Liver (tissue), 8 donors: ENCODE measurements at regions not wholly inside any gene's neighbourhood (a gene's known extent, or its start where the extent isn't known, plus 50 kb on each side); places are given as distances from the start of the nearest gene placed in this dataset.

Experiments used
- DNase-seq: peaks from one replicate; pipeline ENCODE4 v3.0.0-alpha.2; 2017; ENCODE audit warnings: low spot score
- H3K27ac ChIP-seq, 2 donors: one replicate each; pipeline ENCODE4 v1.7.0; 2013; ENCODE audit warnings: inconsistent platforms in 2 of 2, low read length in 2 of 2, control low read depth in 1 of 2, low read depth in 1 of 2, mild to moderate bottlenecking in 1 of 2
- H3K27me3 ChIP-seq, 4 donors: one replicate each; pipeline versions ENCODE4 v1.6.1 to v1.7.0; 2013; ENCODE audit warnings: low read length in 3 of 4, inconsistent platforms in 1 of 4, mild to moderate bottlenecking in 1 of 4, moderate library complexity in 1 of 4; ENCODE audit not compliant: control insufficient read depth in 4 of 4, insufficient read depth in 4 of 4
- H3K36me3 ChIP-seq, 4 donors: one replicate each; pipeline versions ENCODE4 v1.6.1 to v1.7.0; 2013; ENCODE audit warnings: low read length in 3 of 4, mild to moderate bottlenecking in 3 of 4, low read depth in 1 of 4, moderate library complexity in 1 of 4; ENCODE audit not compliant: control insufficient read depth in 4 of 4, insufficient read depth in 3 of 4
- H3K4me1 ChIP-seq, 4 donors: one replicate each; pipeline versions ENCODE4 v1.6.1 to v1.7.0; 2013; ENCODE audit warnings: low read length in 3 of 4, mild to moderate bottlenecking in 3 of 4, moderate library complexity in 1 of 4; ENCODE audit not compliant: control insufficient read depth in 4 of 4, insufficient read depth in 4 of 4
- H3K4me3 ChIP-seq, 3 donors: one replicate each; pipeline versions ENCODE4 v1.6.1 to v1.7.0; 2013; ENCODE audit warnings: low read length in 3 of 3, control low read depth in 1 of 3, low read depth in 1 of 3, mild to moderate bottlenecking in 1 of 3
- H3K9ac ChIP-seq, 2 donors: one replicate each; pipeline ENCODE4 v1.7.0; 2013; ENCODE audit warnings: low read length in 2 of 2, mild to moderate bottlenecking in 2 of 2, moderate library complexity in 2 of 2, control low read depth in 1 of 2, low read depth in 1 of 2
- H3K9me3 ChIP-seq, 4 donors: one replicate each; pipeline versions ENCODE4 v1.6.1 to v1.7.0; 2013; ENCODE audit warnings: low read length in 3 of 4; ENCODE audit not compliant: control insufficient read depth in 4 of 4
- FOXA1 ChIP-seq: IDR thresholded peaks from 2 replicates; pipeline ENCODE4 v1.6.1; 2016; ENCODE audit warnings: antibody characterized with exemption
- FOXA2 ChIP-seq: IDR thresholded peaks from 2 replicates; pipeline ENCODE4 v1.6.1; 2016; ENCODE audit warnings: antibody characterized with exemption
- GABPA ChIP-seq, 2 donors: IDR thresholded peaks in 1 of 2; conservative IDR thresholded peaks in 1 of 2; 2 replicates each; pipeline ENCODE4 v1.6.1; 2016; ENCODE audit warnings: antibody characterized with exemption in 2 of 2, mild to moderate bottlenecking in 1 of 2, moderate library complexity in 1 of 2
- HNF4A ChIP-seq, 2 donors: conservative IDR thresholded peaks; 2 replicates each; pipeline ENCODE4 v1.6.1; 2016; ENCODE audit warnings: antibody characterized with exemption in 2 of 2, mild to moderate bottlenecking in 2 of 2
- HNF4G ChIP-seq: IDR thresholded peaks from 2 replicates; pipeline ENCODE4 v1.6.1; 2016; ENCODE audit warnings: antibody characterized with exemption
- JUND ChIP-seq, 2 donors: IDR thresholded peaks; 2 replicates each; pipeline ENCODE4 v1.6.1; 2016; ENCODE audit warnings: antibody characterized with exemption in 2 of 2
- NR2F2 ChIP-seq: IDR thresholded peaks from 2 replicates; pipeline ENCODE4 v1.6.1; 2016; ENCODE audit warnings: antibody characterized with exemption
- RAD21 ChIP-seq, 2 donors: IDR thresholded peaks; 2 replicates each; pipeline ENCODE4 v1.6.1; 2016; ENCODE audit warnings: antibody characterized with exemption in 2 of 2, mild to moderate bottlenecking in 2 of 2
- RXRA ChIP-seq, 2 donors: IDR thresholded peaks; 2 replicates each; pipeline ENCODE4 v1.6.1; 2017 to 2018; ENCODE audit warnings: antibody characterized with exemption in 2 of 2, mild to moderate bottlenecking in 1 of 2
- TAF1 ChIP-seq: conservative IDR thresholded peaks from 2 replicates; pipeline ENCODE4 v1.6.1; 2016; ENCODE audit warnings: antibody characterized with exemption, mild to moderate bottlenecking
- YY1 ChIP-seq: IDR thresholded peaks from 2 replicates; pipeline ENCODE4 v1.6.1; 2016; ENCODE audit warnings: antibody characterized with exemption, mild to moderate bottlenecking
- WGBS: extraction: QIAGEN DNeasy Blood & Tissue Kit; methylation state at CpG from one replicate; pipeline ENCODE4 v1.1.7; 2013; 5-methylcytosine and 5-hydroxymethylcytosine counted together
- TF ChIP-seq, protein P1 (sequence below): fragments of 150-350 bp; IDR thresholded peaks from 2 replicates; pipeline ENCODE4 v1.5.1; 2017; ENCODE audit warnings: improper control_type of control experiment, low read depth, low read length; ENCODE audit not compliant: missing input control
- TF ChIP-seq, protein P2 (sequence below): IDR thresholded peaks from 2 replicates; pipeline ENCODE4 v1.6.1; 2016; ENCODE audit warnings: antibody characterized with exemption
- TF ChIP-seq, protein P3 (sequence below): IDR thresholded peaks from 2 replicates; pipeline ENCODE4 v1.6.1; 2016; ENCODE audit warnings: antibody characterized with exemption
- TF ChIP-seq, protein P4 (sequence below): IDR thresholded peaks from 2 replicates; pipeline ENCODE4 v1.6.1; 2016; ENCODE audit warnings: antibody characterized with exemption, mild to moderate bottlenecking
- TF ChIP-seq, protein P5 (sequence below): IDR thresholded peaks from 2 replicates; pipeline ENCODE4 v1.6.1; 2016; ENCODE audit warnings: antibody characterized with exemption
- donor health status: healthy.
- donor health status: healthy.
- donor health status: healthy.
- donor health status: healthy.
- donor health status: healthy.

DNA sequence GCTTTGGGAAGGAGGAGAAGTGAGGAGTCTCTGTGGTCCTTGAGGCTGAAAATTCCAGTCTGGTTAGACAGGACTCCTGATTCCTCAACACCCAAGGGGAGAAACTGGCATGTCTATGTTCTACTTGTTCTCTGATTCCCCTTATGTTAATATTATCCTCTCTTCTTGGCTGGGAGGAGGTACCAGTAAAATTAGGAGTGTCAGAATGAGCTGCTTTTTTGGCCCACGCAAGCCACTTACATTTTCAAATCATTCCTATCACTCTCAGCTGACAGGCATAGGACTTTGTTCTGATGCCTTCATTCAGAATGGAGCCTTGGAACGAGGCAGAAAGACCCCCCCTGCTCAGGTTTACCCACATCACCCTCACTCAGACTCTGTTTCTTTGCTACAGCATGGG lies 1077.2 kb downstream of the BCL11B start:
- H3K9me3 ChIP-seq: no peaks in the 10 kb centered on the region
- WGBS: 57% methylated on average over 2 of the region's 2 CpGs

DNA sequence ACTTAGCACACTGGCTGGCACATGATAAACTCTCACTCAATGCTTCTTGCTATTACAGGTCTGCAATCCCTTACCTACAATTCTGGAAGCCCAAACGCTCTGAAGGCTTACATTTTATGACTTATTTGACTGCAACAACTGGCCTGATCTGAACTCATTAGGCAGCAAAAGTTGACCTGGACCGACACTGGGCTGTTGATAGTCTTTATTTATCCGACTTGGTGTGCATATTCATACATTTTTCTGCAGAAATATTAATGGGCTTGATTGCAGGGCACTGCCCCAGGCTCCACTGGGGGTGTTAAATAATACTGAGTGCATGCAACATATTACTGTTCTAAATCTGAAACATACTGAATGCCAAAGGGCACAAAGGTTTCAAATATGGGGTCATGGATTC lies 1076.7 kb downstream of the BCL11B start:
- WGBS: 65% methylated on average over 3 of the region's 3 CpGs
- no peak overlapping the region for H3K27ac ChIP-seq
- no peaks in the 10 kb centered on the region for H3K9me3 ChIP-seq
- no peak for DNase-seq
- no peak overlapping the region for H3K9ac ChIP-seq
- no peak for TF ChIP-seq HNF4A (conservative IDR thresholded peaks at IDR 0.05)
- TF ChIP-seq RXRA (IDR thresholded peaks at IDR 0.05): no peak
- TF ChIP-seq JUND (IDR thresholded peaks at IDR 0.05): no peak
- TF ChIP-seq, protein P1, sequence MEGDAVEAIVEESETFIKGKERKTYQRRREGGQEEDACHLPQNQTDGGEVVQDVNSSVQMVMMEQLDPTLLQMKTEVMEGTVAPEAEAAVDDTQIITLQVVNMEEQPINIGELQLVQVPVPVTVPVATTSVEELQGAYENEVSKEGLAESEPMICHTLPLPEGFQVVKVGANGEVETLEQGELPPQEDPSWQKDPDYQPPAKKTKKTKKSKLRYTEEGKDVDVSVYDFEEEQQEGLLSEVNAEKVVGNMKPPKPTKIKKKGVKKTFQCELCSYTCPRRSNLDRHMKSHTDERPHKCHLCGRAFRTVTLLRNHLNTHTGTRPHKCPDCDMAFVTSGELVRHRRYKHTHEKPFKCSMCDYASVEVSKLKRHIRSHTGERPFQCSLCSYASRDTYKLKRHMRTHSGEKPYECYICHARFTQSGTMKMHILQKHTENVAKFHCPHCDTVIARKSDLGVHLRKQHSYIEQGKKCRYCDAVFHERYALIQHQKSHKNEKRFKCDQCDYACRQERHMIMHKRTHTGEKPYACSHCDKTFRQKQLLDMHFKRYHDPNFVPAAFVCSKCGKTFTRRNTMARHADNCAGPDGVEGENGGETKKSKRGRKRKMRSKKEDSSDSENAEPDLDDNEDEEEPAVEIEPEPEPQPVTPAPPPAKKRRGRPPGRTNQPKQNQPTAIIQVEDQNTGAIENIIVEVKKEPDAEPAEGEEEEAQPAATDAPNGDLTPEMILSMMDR: no peak
- TF ChIP-seq RAD21 (IDR thresholded peaks at IDR 0.05): no peak
- TF ChIP-seq FOXA2: no peak
- TF ChIP-seq, protein P2, sequence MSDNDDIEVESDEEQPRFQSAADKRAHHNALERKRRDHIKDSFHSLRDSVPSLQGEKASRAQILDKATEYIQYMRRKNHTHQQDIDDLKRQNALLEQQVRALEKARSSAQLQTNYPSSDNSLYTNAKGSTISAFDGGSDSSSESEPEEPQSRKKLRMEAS: no peak
- TF ChIP-seq, protein P3, sequence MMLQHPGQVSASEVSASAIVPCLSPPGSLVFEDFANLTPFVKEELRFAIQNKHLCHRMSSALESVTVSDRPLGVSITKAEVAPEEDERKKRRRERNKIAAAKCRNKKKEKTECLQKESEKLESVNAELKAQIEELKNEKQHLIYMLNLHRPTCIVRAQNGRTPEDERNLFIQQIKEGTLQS: no peak
- no peak for TF ChIP-seq YY1
- TF ChIP-seq, protein P4, sequence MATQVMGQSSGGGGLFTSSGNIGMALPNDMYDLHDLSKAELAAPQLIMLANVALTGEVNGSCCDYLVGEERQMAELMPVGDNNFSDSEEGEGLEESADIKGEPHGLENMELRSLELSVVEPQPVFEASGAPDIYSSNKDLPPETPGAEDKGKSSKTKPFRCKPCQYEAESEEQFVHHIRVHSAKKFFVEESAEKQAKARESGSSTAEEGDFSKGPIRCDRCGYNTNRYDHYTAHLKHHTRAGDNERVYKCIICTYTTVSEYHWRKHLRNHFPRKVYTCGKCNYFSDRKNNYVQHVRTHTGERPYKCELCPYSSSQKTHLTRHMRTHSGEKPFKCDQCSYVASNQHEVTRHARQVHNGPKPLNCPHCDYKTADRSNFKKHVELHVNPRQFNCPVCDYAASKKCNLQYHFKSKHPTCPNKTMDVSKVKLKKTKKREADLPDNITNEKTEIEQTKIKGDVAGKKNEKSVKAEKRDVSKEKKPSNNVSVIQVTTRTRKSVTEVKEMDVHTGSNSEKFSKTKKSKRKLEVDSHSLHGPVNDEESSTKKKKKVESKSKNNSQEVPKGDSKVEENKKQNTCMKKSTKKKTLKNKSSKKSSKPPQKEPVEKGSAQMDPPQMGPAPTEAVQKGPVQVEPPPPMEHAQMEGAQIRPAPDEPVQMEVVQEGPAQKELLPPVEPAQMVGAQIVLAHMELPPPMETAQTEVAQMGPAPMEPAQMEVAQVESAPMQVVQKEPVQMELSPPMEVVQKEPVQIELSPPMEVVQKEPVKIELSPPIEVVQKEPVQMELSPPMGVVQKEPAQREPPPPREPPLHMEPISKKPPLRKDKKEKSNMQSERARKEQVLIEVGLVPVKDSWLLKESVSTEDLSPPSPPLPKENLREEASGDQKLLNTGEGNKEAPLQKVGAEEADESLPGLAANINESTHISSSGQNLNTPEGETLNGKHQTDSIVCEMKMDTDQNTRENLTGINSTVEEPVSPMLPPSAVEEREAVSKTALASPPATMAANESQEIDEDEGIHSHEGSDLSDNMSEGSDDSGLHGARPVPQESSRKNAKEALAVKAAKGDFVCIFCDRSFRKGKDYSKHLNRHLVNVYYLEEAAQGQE: no peak
- TF ChIP-seq GABPA (IDR thresholded peaks at IDR 0.05 in 1 of 2, conservative IDR thresholded peaks at IDR 0.05 in 1 of 2): no peak
- TF ChIP-seq, protein P5, sequence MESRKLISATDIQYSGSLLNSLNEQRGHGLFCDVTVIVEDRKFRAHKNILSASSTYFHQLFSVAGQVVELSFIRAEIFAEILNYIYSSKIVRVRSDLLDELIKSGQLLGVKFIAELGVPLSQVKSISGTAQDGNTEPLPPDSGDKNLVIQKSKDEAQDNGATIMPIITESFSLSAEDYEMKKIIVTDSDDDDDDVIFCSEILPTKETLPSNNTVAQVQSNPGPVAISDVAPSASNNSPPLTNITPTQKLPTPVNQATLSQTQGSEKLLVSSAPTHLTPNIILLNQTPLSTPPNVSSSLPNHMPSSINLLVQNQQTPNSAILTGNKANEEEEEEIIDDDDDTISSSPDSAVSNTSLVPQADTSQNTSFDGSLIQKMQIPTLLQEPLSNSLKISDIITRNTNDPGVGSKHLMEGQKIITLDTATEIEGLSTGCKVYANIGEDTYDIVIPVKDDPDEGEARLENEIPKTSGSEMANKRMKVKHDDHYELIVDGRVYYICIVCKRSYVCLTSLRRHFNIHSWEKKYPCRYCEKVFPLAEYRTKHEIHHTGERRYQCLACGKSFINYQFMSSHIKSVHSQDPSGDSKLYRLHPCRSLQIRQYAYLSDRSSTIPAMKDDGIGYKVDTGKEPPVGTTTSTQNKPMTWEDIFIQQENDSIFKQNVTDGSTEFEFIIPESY: no peak
- no peak for TF ChIP-seq FOXA1
- TF ChIP-seq TAF1: no peak
- TF ChIP-seq HNF4G: no peak
- no peak for TF ChIP-seq NR2F2
- H3K36me3 ChIP-seq: no peaks in the 10 kb centered on the region
- H3K4me3 ChIP-seq: no peak overlapping the region
- H3K4me1 ChIP-seq: no peaks in the 10 kb centered on the region
- H3K27me3 ChIP-seq: no peaks in the 10 kb centered on the region

More for the DNA sequence above, 1077.2 kb downstream of the BCL11B start:
- no peak for DNase-seq
- H3K9ac ChIP-seq: no peak overlapping the region
- H3K27me3 ChIP-seq: no peaks in the 10 kb centered on the region
- no peaks in the 10 kb centered on the region for H3K36me3 ChIP-seq
- H3K27ac ChIP-seq: no peak overlapping the region
- TF ChIP-seq, protein P3: no peak
- TF ChIP-seq TAF1 (no peak), JUND (IDR thresholded peaks at IDR 0.05) (no peak), FOXA2 (no peak), HNF4A (conservative IDR thresholded peaks at IDR 0.05) (no peak), NR2F2 (no peak), FOXA1 (no peak), GABPA (IDR thresholded peaks at IDR 0.05 in 1 of 2, conservative IDR thresholded peaks at IDR 0.05 in 1 of 2) (no peak), YY1 (no peak)
- TF ChIP-seq, protein P1: no peak
- H3K4me1 ChIP-seq: no peaks in the 10 kb centered on the region
- no peak overlapping the region for H3K4me3 ChIP-seq
